ENCODE measurements at regions not wholly inside any gene's neighbourhood (a gene's known extent, or its start where the extent isn't known, plus 50 kb on each side); places are given as distances from the start of the nearest gene placed in this dataset.
A peak's percentile ranks its signal among the peaks of the same experiment; 100 is the strongest.

DNA sequence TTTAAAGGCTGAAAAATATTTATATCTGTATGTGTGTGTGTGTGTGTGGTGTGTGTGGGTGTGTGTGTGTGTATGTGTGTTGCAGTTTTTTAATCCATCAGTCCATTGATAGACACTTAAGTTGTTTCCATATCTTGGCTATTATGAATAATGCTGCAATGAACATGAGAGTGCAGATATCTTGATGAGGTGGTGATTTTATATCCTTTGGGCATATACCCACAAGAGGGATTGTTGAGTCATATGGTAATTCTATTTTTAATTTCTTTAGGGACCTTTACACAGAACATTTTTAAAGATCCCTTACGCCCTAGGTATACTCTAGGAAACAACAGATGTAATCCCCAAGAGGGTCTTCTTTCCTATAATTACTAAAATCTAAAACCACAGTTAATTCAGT, 154.5 kb upstream of the CLEC14A start:
- TF ChIP-seq, protein P1, sequence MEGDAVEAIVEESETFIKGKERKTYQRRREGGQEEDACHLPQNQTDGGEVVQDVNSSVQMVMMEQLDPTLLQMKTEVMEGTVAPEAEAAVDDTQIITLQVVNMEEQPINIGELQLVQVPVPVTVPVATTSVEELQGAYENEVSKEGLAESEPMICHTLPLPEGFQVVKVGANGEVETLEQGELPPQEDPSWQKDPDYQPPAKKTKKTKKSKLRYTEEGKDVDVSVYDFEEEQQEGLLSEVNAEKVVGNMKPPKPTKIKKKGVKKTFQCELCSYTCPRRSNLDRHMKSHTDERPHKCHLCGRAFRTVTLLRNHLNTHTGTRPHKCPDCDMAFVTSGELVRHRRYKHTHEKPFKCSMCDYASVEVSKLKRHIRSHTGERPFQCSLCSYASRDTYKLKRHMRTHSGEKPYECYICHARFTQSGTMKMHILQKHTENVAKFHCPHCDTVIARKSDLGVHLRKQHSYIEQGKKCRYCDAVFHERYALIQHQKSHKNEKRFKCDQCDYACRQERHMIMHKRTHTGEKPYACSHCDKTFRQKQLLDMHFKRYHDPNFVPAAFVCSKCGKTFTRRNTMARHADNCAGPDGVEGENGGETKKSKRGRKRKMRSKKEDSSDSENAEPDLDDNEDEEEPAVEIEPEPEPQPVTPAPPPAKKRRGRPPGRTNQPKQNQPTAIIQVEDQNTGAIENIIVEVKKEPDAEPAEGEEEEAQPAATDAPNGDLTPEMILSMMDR (IDR thresholded peaks at IDR 0.05; ENCODE audit: insufficient read depth, low read depth, low read length) = no peak
- H3K4me3 ChIP-seq (ENCODE audit: low read depth, low read length) = no peak overlapping the region
- no peak for DNase-seq (ENCODE audit: low read depth)

DNA sequence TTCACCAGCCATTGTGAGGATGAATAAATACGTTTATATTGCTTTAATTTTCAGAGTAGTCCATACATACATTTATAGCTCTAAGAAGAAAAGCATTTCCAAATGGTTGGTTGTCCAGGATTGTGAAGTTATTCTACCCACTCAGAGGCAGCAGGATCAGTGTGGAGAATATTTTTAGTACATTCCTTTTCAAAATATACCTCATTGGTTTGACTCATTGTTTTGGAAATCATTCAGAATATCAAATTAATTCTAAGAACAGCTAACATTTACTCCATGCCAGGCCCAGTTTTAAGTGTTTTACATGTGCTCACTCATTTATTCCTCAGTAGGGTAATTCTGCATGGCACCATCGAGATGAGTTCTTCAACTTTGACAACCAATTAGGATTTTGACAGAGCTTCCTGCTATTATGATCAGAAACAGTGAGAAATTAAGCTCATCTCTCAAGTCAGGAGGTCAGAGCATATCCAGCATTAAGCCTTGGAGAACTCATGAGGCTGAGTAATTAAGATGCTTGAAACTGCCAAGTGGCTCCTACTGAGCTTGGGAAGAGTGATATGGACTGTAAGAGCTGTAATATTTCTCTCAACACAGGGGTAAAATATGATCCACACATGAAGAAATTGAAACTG, 153.3 kb upstream of the CLEC14A start:
- no peak for DNase-seq (ENCODE audit: low read depth)
- TF ChIP-seq, protein P1 (IDR thresholded peaks at IDR 0.05; ENCODE audit: insufficient read depth, low read depth, low read length) = no peak
- no peak overlapping the region for H3K4me3 ChIP-seq (ENCODE audit: low read depth, low read length)

DNA sequence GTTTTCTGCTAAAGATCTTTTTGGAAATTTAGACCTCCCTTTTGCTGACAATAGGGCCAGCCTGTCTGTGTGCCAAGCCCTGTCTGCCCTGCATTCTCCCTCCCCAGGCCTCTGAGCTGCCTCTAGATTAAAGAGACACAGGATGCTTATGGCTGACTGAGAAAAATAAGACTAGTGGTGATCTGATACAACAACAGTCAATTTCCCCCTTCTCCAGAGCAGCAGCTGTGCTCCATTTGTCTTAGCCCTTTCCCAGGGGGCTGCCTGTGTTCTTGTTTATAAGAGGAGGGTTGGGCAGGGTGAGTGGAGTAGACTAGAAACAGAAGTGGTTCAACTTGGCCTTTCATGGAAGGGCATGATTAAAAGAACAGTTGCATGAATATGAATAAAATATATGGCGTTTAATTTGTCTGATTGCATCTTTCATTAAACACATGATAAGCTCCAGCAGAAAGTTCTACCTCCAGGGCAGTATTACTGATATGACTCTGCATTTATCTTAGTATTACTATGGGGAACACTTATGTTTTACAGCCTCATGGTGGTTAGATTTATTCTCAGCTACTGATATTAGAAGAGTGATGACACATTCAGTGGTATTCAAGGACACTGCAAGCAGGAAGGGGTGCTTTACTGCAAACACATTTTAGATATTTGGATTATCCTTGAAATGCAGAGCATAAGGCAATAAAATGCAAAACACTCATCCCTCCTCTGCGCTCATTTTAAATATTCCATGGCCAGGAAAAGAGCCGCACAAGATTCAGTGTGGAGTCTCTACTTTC, 150.2 kb upstream of the CLEC14A start:
- H3K4me3 ChIP-seq (ENCODE audit: low read depth, low read length) = no peak overlapping the region
- TF ChIP-seq, protein P1 (IDR thresholded peaks at IDR 0.05; ENCODE audit: insufficient read depth, low read depth, low read length) = no peak
- peak; percentile 89 for DNase-seq (ENCODE audit: low read depth)

GRCh38 chr14:38404616-38405015, 148.7 kb upstream of the CLEC14A start:
- H3K4me3 ChIP-seq (ENCODE audit: low read depth, low read length) = no peak overlapping the region
- DNase-seq (ENCODE audit: low read depth) = peak; percentile 56
- TF ChIP-seq, protein P1 (IDR thresholded peaks at IDR 0.05; ENCODE audit: insufficient read depth, low read depth, low read length) = no peak

DNA sequence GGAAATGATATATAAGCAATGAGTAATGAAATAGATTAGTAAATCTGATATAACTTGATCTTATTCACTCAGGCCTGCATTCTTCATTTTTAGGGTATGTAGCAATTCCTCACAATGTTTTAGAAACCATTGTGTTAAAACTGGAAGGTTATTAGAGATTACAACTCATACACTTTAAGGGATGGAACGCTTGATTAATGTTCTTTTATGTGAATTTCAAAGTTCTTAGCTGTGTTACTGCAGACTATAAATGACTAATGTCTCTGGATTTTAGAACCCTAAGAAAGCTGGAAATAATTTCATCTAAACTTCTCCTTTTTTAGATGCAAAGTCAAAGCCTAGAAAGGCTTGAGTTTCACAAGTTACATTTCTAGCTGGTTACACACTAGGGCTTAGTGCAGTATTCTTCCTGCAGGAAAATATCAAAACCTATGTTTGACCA, 148.2 kb upstream of the CLEC14A start:
- TF ChIP-seq, protein P1 (IDR thresholded peaks at IDR 0.05; ENCODE audit: insufficient read depth, low read depth, low read length) = no peak
- H3K4me3 ChIP-seq (ENCODE audit: low read depth, low read length) = no peak overlapping the region
- DNase-seq (ENCODE audit: low read depth) = peak; percentile 88

DNA sequence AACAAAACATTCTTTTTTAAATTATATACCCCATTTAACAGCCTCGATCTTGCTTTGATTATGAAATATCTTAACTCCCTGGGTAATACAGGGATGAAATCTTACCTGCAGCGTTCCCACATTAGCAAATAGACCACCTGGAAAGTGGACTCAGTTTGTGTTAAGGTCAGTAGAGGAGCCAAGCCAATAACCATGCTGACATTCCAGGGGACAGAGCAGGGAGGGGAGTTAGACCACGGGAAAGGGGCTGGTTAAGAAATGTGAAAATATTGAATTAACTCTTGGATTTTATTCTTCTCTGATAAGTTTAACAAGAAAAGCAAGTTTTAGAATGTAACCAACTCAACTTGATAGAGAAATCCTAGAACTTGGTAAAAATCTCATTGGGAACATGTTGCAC, 144.9 kb upstream of the CLEC14A start:
- no peak overlapping the region for H3K4me3 ChIP-seq (ENCODE audit: low read depth, low read length)

More for the DNA sequence above, 144.9 kb upstream of the CLEC14A start:
- DNase-seq (ENCODE audit: low read depth) = no peak
- TF ChIP-seq, protein P1 (IDR thresholded peaks at IDR 0.05; ENCODE audit: insufficient read depth, low read depth, low read length) = no peak
